ENCODE measurements at regions not wholly inside any gene's neighbourhood (a gene's known extent, or its start where the extent isn't known, plus 50 kb on each side); places are given as distances from the start of the nearest gene placed in this dataset.

DNA sequence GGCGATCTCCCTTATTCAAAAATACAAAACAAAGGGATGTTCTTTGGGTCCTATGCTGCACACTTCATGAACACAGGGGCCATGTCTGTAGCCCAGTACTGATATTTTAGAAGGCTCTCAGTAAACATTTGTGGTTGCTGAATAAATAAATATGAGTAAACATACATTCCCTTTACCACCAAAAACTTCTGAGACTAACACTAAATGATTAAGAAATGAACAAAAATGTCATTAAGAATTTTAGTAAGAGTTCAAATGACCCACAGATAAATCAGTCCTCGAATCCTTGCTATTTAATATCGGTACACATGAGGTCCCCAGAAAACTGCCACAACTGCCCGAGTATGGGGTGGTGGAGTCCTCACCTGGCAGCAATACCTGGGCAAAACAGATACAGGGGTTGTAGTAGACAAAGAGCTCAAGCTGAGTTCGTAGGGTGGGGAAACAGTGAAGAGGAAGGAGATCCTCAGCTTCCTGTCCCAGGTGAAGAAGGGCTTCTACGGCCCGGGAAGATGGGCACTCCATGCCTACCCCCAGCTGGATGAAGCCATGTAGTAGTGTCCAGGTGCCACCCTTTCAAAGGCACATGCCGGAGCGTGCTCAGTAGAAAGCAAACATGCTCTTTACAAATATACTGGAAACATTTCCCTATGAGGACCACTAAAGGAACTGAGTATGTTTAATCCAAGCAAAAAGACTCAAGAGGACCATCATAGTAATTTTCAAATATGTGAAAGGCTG is 72.6 kb upstream of the ARHGAP29 start:
- TF ChIP-seq POLR2AphosphoS5 (IDR thresholded peaks at IDR 0.05) = no peak
- TF ChIP-seq POLR2A (IDR thresholded peaks at IDR 0.05) = no peak
- TF ChIP-seq, protein P1, sequence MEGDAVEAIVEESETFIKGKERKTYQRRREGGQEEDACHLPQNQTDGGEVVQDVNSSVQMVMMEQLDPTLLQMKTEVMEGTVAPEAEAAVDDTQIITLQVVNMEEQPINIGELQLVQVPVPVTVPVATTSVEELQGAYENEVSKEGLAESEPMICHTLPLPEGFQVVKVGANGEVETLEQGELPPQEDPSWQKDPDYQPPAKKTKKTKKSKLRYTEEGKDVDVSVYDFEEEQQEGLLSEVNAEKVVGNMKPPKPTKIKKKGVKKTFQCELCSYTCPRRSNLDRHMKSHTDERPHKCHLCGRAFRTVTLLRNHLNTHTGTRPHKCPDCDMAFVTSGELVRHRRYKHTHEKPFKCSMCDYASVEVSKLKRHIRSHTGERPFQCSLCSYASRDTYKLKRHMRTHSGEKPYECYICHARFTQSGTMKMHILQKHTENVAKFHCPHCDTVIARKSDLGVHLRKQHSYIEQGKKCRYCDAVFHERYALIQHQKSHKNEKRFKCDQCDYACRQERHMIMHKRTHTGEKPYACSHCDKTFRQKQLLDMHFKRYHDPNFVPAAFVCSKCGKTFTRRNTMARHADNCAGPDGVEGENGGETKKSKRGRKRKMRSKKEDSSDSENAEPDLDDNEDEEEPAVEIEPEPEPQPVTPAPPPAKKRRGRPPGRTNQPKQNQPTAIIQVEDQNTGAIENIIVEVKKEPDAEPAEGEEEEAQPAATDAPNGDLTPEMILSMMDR (IDR thresholded peaks at IDR 0.05) = no peak
- TF ChIP-seq EP300 (IDR thresholded peaks at IDR 0.05) = no peak

All from suprapubic skin (tissue), 4 donors.